ENCODE measurements at regions not wholly inside any gene's neighbourhood (a gene's known extent, or its start where the extent isn't known, plus 50 kb on each side); places are given as distances from the start of the nearest gene placed in this dataset.
"Not testable (repeated sequence)": the region's sequence is repeated elsewhere in the genome, so short reads cannot be mapped to it uniquely, and the experiment has no call there.

DNA sequence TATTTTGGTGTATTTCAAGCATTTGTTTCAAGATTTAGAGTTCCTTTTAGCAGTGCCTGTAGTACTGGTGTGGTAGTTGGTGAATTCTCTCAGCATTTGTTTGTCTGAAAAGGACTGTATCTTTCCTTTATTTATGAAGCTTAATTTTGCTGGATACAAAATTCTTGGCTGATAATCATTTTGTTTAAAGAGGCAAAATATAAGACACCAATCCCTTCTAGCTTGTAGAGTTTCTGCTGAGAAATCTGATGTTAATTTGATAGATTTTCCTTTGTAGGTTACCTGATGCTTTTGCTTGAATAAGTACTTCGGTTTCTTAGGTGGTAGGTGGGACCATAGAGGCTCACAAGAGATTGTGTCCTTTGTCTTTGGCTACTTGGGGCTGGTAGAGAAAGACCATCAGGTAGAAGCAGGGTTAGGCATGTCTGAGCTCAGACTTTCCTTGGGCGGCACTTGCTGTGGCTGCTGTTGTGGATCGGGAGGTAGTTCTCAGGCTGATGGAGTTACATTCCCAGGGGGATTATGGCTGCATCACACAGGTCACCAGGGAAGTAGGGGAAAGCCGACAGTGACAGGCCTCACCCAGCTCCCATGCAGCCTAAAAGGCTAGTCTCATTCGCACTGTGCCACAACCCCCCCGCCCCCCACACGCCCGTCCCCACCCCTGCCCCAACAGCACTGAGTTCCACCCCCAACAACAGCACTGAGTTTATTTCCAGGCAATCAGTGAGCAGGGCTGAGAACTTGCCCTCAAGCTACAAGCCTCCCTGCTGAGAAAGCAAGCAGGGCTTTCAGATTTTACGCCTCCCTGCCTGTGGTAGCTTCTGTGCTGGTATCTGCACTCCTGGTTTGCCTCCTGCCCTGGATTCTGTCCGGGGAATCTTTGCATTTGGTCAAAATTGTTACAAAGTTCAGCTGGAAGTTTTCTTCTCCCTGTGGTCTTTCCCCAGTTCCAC, 127.1 kb upstream of the GLRA1 start:
- H3K4me3 ChIP-seq (ENCODE audit: low read depth, low read length), result no peak overlapping the region
- TF ChIP-seq, protein P1, sequence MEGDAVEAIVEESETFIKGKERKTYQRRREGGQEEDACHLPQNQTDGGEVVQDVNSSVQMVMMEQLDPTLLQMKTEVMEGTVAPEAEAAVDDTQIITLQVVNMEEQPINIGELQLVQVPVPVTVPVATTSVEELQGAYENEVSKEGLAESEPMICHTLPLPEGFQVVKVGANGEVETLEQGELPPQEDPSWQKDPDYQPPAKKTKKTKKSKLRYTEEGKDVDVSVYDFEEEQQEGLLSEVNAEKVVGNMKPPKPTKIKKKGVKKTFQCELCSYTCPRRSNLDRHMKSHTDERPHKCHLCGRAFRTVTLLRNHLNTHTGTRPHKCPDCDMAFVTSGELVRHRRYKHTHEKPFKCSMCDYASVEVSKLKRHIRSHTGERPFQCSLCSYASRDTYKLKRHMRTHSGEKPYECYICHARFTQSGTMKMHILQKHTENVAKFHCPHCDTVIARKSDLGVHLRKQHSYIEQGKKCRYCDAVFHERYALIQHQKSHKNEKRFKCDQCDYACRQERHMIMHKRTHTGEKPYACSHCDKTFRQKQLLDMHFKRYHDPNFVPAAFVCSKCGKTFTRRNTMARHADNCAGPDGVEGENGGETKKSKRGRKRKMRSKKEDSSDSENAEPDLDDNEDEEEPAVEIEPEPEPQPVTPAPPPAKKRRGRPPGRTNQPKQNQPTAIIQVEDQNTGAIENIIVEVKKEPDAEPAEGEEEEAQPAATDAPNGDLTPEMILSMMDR (IDR thresholded peaks at IDR 0.05; ENCODE audit: borderline replicate concordance, insufficient read depth, low read depth, low read length), result no peak

- H3K4me3 ChIP-seq (ENCODE audit: low read depth, low read length), result no peak overlapping the region
- TF ChIP-seq, protein P1 (IDR thresholded peaks at IDR 0.05; ENCODE audit: borderline replicate concordance, insufficient read depth, low read depth, low read length), result no peak
Observed at GRCh38 chr5:152046361-152046760, 121.7 kb upstream of the GLRA1 start.

DNA sequence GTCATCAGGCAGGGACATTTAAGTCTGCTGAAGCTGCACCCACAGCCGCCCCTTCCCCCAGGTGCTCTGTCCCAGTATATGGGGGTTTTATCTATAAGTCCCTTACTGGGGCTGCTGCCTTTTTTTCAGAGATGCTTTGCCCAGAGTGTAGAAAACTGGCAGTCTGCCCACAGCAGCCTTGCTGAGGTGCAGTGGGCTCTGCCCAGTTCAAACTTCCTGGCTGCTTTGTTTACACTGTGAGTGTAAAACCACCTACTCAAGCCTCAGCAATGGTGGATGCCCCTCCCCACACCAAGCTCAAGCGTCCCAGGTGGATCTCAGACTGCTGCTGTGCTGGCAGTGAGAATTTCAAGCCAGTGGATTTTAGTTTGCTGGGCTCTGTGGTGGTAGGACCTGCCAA, 114.2 kb upstream of the GLRA1 start:
- H3K4me3 ChIP-seq (ENCODE audit: low read depth, low read length), result not testable (repeated sequence)

- H3K4me3 ChIP-seq (ENCODE audit: low read depth, low read length), result not testable (repeated sequence)
Observed at GRCh38 chr5:152026328-152027024, 101.8 kb upstream of the GLRA1 start.

- H3K4me3 ChIP-seq (ENCODE audit: low read depth, low read length), result no peak overlapping the region
- TF ChIP-seq, protein P1 (IDR thresholded peaks at IDR 0.05; ENCODE audit: borderline replicate concordance, insufficient read depth, low read depth, low read length), result no peak
Observed at GRCh38 chr5:152016421-152016820, 91.8 kb upstream of the GLRA1 start.

- TF ChIP-seq, protein P1 (IDR thresholded peaks at IDR 0.05; ENCODE audit: borderline replicate concordance, insufficient read depth, low read depth, low read length), result no peak
Observed at GRCh38 chr5:152007653-152008335, 83.1 kb upstream of the GLRA1 start.

GRCh38 chr5:152004095-152004494, 79.4 kb upstream of the GLRA1 start:
- no peak overlapping the region for H3K4me3 ChIP-seq (ENCODE audit: low read depth, low read length)

More at GRCh38 chr5:152007653-152008335, 83.1 kb upstream of the GLRA1 start:
- no peak overlapping the region for H3K4me3 ChIP-seq (ENCODE audit: low read depth, low read length)

More at GRCh38 chr5:152004095-152004494, 79.4 kb upstream of the GLRA1 start:
- TF ChIP-seq, protein P1 (IDR thresholded peaks at IDR 0.05; ENCODE audit: borderline replicate concordance, insufficient read depth, low read depth, low read length), result no peak
